OCI-LY3 (cell line): ENCODE measurements at regions not wholly inside any gene's neighbourhood (a gene's known extent, or its start where the extent isn't known, plus 50 kb on each side); places are given as distances from the start of the nearest gene placed in this dataset.

Experiments
- EZH2phosphoT487 ChIP-seq: fragments of 200-600 bp; shearing (Covaris generic); IDR thresholded peaks from 2 replicates; pipeline ENCODE4 v1.6.1; 2018; ENCODE audit warnings: antibody characterized with exemption, mixed run types, low read depth
- TF ChIP-seq, protein P1 (sequence below): fragments of 200-600, 300-600 bp; sonication (generic); IDR thresholded peaks from 2 replicates; pipeline ENCODE4 v1.5.1; 2014; ENCODE audit warnings: antibody characterized with exemption, low read length, low read depth

DNA sequence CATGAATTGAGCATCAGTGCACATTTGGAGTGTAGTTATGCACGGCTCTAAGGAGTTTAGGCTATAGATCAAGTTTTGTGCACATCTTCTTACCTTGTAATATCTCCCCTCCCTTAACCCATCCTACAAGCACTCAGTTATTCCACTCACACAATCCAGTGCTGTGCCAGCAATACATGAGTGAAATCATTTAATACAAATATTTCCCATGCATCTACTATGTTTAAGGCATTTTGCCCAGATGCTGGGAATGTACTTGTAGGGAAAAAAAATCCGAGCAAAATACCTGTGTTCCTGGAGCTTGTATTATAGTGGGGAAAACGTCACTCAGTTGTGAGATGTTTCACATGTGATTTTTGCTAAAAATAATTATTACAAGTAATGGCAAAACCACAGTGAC, 191.6 kb upstream of the LDB2 start:
- TF ChIP-seq, protein P1, sequence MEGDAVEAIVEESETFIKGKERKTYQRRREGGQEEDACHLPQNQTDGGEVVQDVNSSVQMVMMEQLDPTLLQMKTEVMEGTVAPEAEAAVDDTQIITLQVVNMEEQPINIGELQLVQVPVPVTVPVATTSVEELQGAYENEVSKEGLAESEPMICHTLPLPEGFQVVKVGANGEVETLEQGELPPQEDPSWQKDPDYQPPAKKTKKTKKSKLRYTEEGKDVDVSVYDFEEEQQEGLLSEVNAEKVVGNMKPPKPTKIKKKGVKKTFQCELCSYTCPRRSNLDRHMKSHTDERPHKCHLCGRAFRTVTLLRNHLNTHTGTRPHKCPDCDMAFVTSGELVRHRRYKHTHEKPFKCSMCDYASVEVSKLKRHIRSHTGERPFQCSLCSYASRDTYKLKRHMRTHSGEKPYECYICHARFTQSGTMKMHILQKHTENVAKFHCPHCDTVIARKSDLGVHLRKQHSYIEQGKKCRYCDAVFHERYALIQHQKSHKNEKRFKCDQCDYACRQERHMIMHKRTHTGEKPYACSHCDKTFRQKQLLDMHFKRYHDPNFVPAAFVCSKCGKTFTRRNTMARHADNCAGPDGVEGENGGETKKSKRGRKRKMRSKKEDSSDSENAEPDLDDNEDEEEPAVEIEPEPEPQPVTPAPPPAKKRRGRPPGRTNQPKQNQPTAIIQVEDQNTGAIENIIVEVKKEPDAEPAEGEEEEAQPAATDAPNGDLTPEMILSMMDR, result no peak
- no peak for TF ChIP-seq EZH2phosphoT487
